G401 (cell line): ENCODE measurements at regions not wholly inside any gene's neighbourhood (a gene's known extent, or its start where the extent isn't known, plus 50 kb on each side); places are given as distances from the start of the nearest gene placed in this dataset.
"Not testable (repeated sequence)": the region's sequence is repeated elsewhere in the genome, so short reads cannot be mapped to it uniquely, and the experiment has no call there.

Experiments
- DNase-seq: peaks from one replicate; pipeline ENCODE4 v3.0.0-alpha.2; 2015; ENCODE audit warnings: low spot score
- in situ Hi-C: cut with HindIII; loops from 2 replicates; pipeline ENCODE4 v1.10.0; 2016; ENCODE audit warnings: low sequenced_read_pairs, mixed read lengths

- no peak for DNase-seq
- in situ Hi-C loops, result no loop called here
These were observed 98.9 kb upstream of the IGSF10 start for GRCh38 chr3:151559736-151560135.

GRCh38 chr3:151558661-151559060 lies 97.8 kb upstream of the IGSF10 start:
- in situ Hi-C loops, result no loop called here
- DNase-seq, result no peak

GRCh38 chr3:151557068-151557840 lies 96.4 kb upstream of the IGSF10 start:
- in situ Hi-C loops, result no loop called here
- no peak for DNase-seq

- in situ Hi-C loops, result no loop called here
These were observed 95.7 kb upstream of the IGSF10 start for GRCh38 chr3:151556596-151556995.

GRCh38 chr3:151555523-151555922 lies 94.7 kb upstream of the IGSF10 start:
- no peak for DNase-seq

More at GRCh38 chr3:151556596-151556995, 95.7 kb upstream of the IGSF10 start:
- no peak for DNase-seq

GRCh38 chr3:151553888-151554287 lies 93.0 kb upstream of the IGSF10 start:
- in situ Hi-C loops, result no loop called here
- DNase-seq, result no peak

More at GRCh38 chr3:151555523-151555922, 94.7 kb upstream of the IGSF10 start:
- in situ Hi-C loops, result no loop called here

GRCh38 chr3:151552589-151552988 lies 91.7 kb upstream of the IGSF10 start:
- no peak for DNase-seq
- in situ Hi-C loops, result no loop called here

GRCh38 chr3:151550642-151551041 lies 89.8 kb upstream of the IGSF10 start:
- in situ Hi-C loops, result no loop called here

GRCh38 chr3:151550025-151550618 lies 89.3 kb upstream of the IGSF10 start:
- in situ Hi-C loops, result no loop called here
- no peak for DNase-seq

More at GRCh38 chr3:151550642-151551041, 89.8 kb upstream of the IGSF10 start:
- DNase-seq, result no peak

- in situ Hi-C loops, result no loop called here
- DNase-seq, result no peak
These were observed 87.3 kb upstream of the IGSF10 start for GRCh38 chr3:151548195-151548594.

GRCh38 chr3:151544164-151544548 lies 83.3 kb upstream of the IGSF10 start:
- in situ Hi-C loops, result no loop called here
- DNase-seq, result no peak

- DNase-seq, result no peak
- in situ Hi-C loops, result no loop called here
These were observed 80.3 kb upstream of the IGSF10 start for GRCh38 chr3:151541178-151541577.

- in situ Hi-C loops, result no loop called here
- DNase-seq, result no peak
These were observed 78.7 kb upstream of the IGSF10 start for GRCh38 chr3:151539599-151539998.

GRCh38 chr3:151538456-151539393 lies 77.9 kb upstream of the IGSF10 start:
- peak; percentile 8 for DNase-seq
- in situ Hi-C loops, result no loop called here

GRCh38 chr3:151537726-151538125 lies 76.9 kb upstream of the IGSF10 start:
- no peak for DNase-seq
- in situ Hi-C loops, result no loop called here

GRCh38 chr3:151526757-151527156 lies 65.9 kb upstream of the IGSF10 start:
- in situ Hi-C loops, result no loop called here

GRCh38 chr3:151520105-151520504 lies 59.2 kb upstream of the IGSF10 start:
- DNase-seq, result no peak
- in situ Hi-C loops, result no loop called here

More at GRCh38 chr3:151526757-151527156, 65.9 kb upstream of the IGSF10 start:
- DNase-seq, result no peak

- DNase-seq, in situ Hi-C loops: not testable (repeated sequence)
These were observed 50.6 kb upstream of the IGSF10 start for GRCh38 chr3:151511433-151511832.
